Cardiac muscle cell (in vitro differentiated cells and primary cell): ENCODE measurements at regions not wholly inside any gene's neighbourhood (a gene's known extent, or its start where the extent isn't known, plus 50 kb on each side); places are given as distances from the start of the nearest gene placed in this dataset.

Source experiments
- DNase-seq, 2 donors: peaks; one replicate each; pipeline versions ENCODE4 v3.0.0 to v3.0.0-alpha.2; 2010 to 2017; ENCODE audit warnings: low read depth in 1 of 2, low spot score in 1 of 2
- H3K27ac ChIP-seq: fragments of 200-600 bp; sonication (generic); 2 replicates; pipeline ENCODE4 v1.5.1; 2016
- H3K27me3 ChIP-seq: fragments of 200-600 bp; sonication (generic); 2 replicates; pipeline ENCODE4 v1.6.0; 2016; ENCODE audit warnings: control low read depth
- H3K36me3 ChIP-seq: fragments of 200-600 bp; sonication (generic); 2 replicates; pipeline ENCODE4 v1.5.1; 2016; ENCODE audit warnings: control low read depth
- H3K4me1 ChIP-seq: fragments of 200-600 bp; sonication (generic); 2 replicates; pipeline ENCODE4 v1.8.1; 2017; ENCODE audit warnings: low read depth, mild to moderate bottlenecking, mixed run types
- H3K4me3 ChIP-seq: fragments of 200-600 bp; sonication (generic); 2 replicates; pipeline ENCODE4 v1.5.1; 2016; ENCODE audit warnings: mild to moderate bottlenecking
- H3K9me3 ChIP-seq: fragments of 200-600 bp; sonication (generic); 2 replicates; pipeline ENCODE4 v1.5.1; 2017; ENCODE audit warnings: low read depth, mild to moderate bottlenecking, control low read depth
- CTCF ChIP-seq: IDR thresholded peaks from 2 replicates; pipeline ENCODE4 v1.5.1; 2012; ENCODE audit warnings: low read depth, mild to moderate bottlenecking, low read length

- no peak for TF ChIP-seq CTCF
- no peak for DNase-seq
- Histone ChIP-seq H3K27ac (no peak overlapping the region), H3K36me3 (no peaks in the 10 kb centered on the region), H3K4me3 (no peak overlapping the region), H3K9me3 (no peaks in the 10 kb centered on the region), H3K4me1 (no peaks in the 10 kb centered on the region), H3K27me3 (no peaks in the 10 kb centered on the region)
Observed at GRCh38 chr1:5009376-5010065, 355.1 kb downstream of the AJAP1 start.

- Histone ChIP-seq H3K27me3 (no peaks in the 10 kb centered on the region), H3K4me1 (no peaks in the 10 kb centered on the region), H3K27ac (no peak overlapping the region), H3K9me3 (no peaks in the 10 kb centered on the region), H3K36me3 (no peaks in the 10 kb centered on the region), H3K4me3 (no peak overlapping the region)
- DNase-seq, result no peak
- no peak for TF ChIP-seq CTCF
Observed at GRCh38 chr1:5005171-5005570, 350.8 kb downstream of the AJAP1 start.

- no peaks in the 10 kb centered on the region for H3K4me1 ChIP-seq
- H3K9me3 ChIP-seq, result no peaks in the 10 kb centered on the region
- TF ChIP-seq CTCF, result no peak
- H3K4me3 ChIP-seq, result no peak overlapping the region
- H3K27me3 ChIP-seq, result no peaks in the 10 kb centered on the region
- DNase-seq, result no peak
- no peak overlapping the region for H3K27ac ChIP-seq
- no peaks in the 10 kb centered on the region for H3K36me3 ChIP-seq
Observed at GRCh38 chr1:5002676-5003075, 348.3 kb downstream of the AJAP1 start.

- TF ChIP-seq CTCF, result no peak
- H3K36me3 ChIP-seq, result no peaks in the 10 kb centered on the region
Observed at GRCh38 chr1:5001466-5001865, 347.1 kb downstream of the AJAP1 start.

GRCh38 chr1:4986306-4986705, 331.9 kb downstream of the AJAP1 start:
- Histone ChIP-seq H3K4me3 (no peak overlapping the region), H3K27me3 (no peaks in the 10 kb centered on the region), H3K36me3 (no peaks in the 10 kb centered on the region), H3K27ac (no peak overlapping the region), H3K4me1 (no peaks in the 10 kb centered on the region), H3K9me3 (no peaks in the 10 kb centered on the region)
- DNase-seq, result no peak
- TF ChIP-seq CTCF, result no peak

More at GRCh38 chr1:5001466-5001865, 347.1 kb downstream of the AJAP1 start:
- DNase-seq, result peak in 1 of 2 donors; percentile 45
- no peaks in the 10 kb centered on the region for H3K27me3 ChIP-seq
- H3K27ac ChIP-seq, result no peak overlapping the region
- no peaks in the 10 kb centered on the region for H3K4me1 ChIP-seq
- H3K9me3 ChIP-seq, result no peaks in the 10 kb centered on the region
- H3K4me3 ChIP-seq, result no peak overlapping the region
